ENCODE measurements at regions not wholly inside any gene's neighbourhood (a gene's known extent, or its start where the extent isn't known, plus 50 kb on each side); places are given as distances from the start of the nearest gene placed in this dataset.

- TF ChIP-seq ZNF274 (IDR thresholded peaks at IDR 0.05; ENCODE audit: low read depth, low read length) (no peak), YY1 (IDR thresholded peaks at IDR 0.05; ENCODE audit: insufficient read depth, insufficient read length) (no peak), SUZ12 (IDR thresholded peaks at IDR 0.05; ENCODE audit: extremely low read depth, insufficient read depth, insufficient read length) (no peak)
Measured at GRCh38 chr2:106694964-106695470, 190.9 kb downstream of the ST6GAL2 start.

All from NT2/D1 (cell line).